ENCODE measurements at regions not wholly inside any gene's neighbourhood (a gene's known extent, or its start where the extent isn't known, plus 50 kb on each side); places are given as distances from the start of the nearest gene placed in this dataset.

GRCh38 chr13:85074543-85075313, 724.5 kb downstream of the SLITRK6 start:
- Histone ChIP-seq H3K9me3 (ENCODE audit: low read length) (no peaks in the 10 kb centered on the region), H3K9me2 (ENCODE audit: insufficient read depth, low read length) (no peaks in the 10 kb centered on the region), H3K27ac (ENCODE audit: low read depth, low read length, poor library complexity, severe bottlenecking) (no peak overlapping the region), H3K79me2 (ENCODE audit: insufficient read depth, low read depth, low read length) (no peaks in the 10 kb centered on the region), H3K36me3 (ENCODE audit: insufficient read depth, low read length) (no peaks in the 10 kb centered on the region), H3K4me2 (ENCODE audit: low read length) (no peak overlapping the region), H4K20me1 (ENCODE audit: insufficient read depth, low read length) (no peaks in the 10 kb centered on the region), H3K4me3 (ENCODE audit: low read depth, low read length, poor library complexity, severe bottlenecking) (no peak overlapping the region), H3K4me1 (ENCODE audit: insufficient read depth, low read length, poor library complexity, severe bottlenecking) (no peaks in the 10 kb centered on the region), H2AFZ (ENCODE audit: low read length) (no peak overlapping the region)
- TF ChIP-seq CTCF (conservative IDR thresholded peaks at IDR 0.05; ENCODE audit: low read length) (no peak), EZH2phosphoT487 (IDR thresholded peaks at IDR 0.05; ENCODE audit: borderline replicate concordance, low read depth, low read length) (no peak)
- intact Hi-C loops (cut with micrococcal nuclease; ENCODE audit: unreplicated experiment), result no loop called here
- ChIA-PET POLR2A (no interaction called here), CTCF (ENCODE audit: unreplicated experiment) (no interaction called here)
- no peak for DNase-seq (ENCODE audit: low spot score)
- no TSS peak for BruUV-seq (replicated peaks)

- no peak for DNase-seq (ENCODE audit: low spot score)
- Histone ChIP-seq H3K27ac (ENCODE audit: low read depth, low read length, poor library complexity, severe bottlenecking) (no peak overlapping the region), H3K9me3 (ENCODE audit: low read length) (no peaks in the 10 kb centered on the region), H3K4me3 (ENCODE audit: low read depth, low read length, poor library complexity, severe bottlenecking) (no peak overlapping the region), H3K79me2 (ENCODE audit: insufficient read depth, low read depth, low read length) (no peaks in the 10 kb centered on the region), H3K4me1 (ENCODE audit: insufficient read depth, low read length, poor library complexity, severe bottlenecking) (no peaks in the 10 kb centered on the region), H2AFZ (ENCODE audit: low read length) (no peak overlapping the region), H3K9me2 (ENCODE audit: insufficient read depth, low read length) (no peaks in the 10 kb centered on the region), H4K20me1 (ENCODE audit: insufficient read depth, low read length) (no peaks in the 10 kb centered on the region), H3K36me3 (ENCODE audit: insufficient read depth, low read length) (no peaks in the 10 kb centered on the region), H3K4me2 (ENCODE audit: low read length) (no peak overlapping the region)
- TF ChIP-seq CTCF (conservative IDR thresholded peaks at IDR 0.05; ENCODE audit: low read length) (no peak), EZH2phosphoT487 (IDR thresholded peaks at IDR 0.05; ENCODE audit: borderline replicate concordance, low read depth, low read length) (no peak)
- CTCF ChIA-PET (ENCODE audit: unreplicated experiment), result no interaction called here
- intact Hi-C loops (cut with micrococcal nuclease; ENCODE audit: unreplicated experiment), result no loop called here
- POLR2A ChIA-PET, result interaction anchor here (1.4 to 1.9 kb wide), 2 partner anchors 10 to 13 kb away, joined by 4 to 7 read pairs; no protein-coding TSS in a partner anchor
- no TSS peak for BruUV-seq (replicated peaks)
Measured at GRCh38 chr13:85068231-85068630, 731.0 kb downstream of the SLITRK6 start.

GRCh38 chr13:85040215-85040614, 759.0 kb downstream of the SLITRK6 start:
- H3K4me3 ChIP-seq (ENCODE audit: low read depth, low read length, poor library complexity, severe bottlenecking), result no peak overlapping the region
- BruUV-seq (replicated peaks), result no TSS peak

More at GRCh38 chr13:85040215-85040614, 759.0 kb downstream of the SLITRK6 start:
- DNase-seq (ENCODE audit: low spot score), result no peak
- no peak overlapping the region for H3K4me2 ChIP-seq (ENCODE audit: low read length)
- no peaks in the 10 kb centered on the region for H3K9me2 ChIP-seq (ENCODE audit: insufficient read depth, low read length)
- H3K27ac ChIP-seq (ENCODE audit: low read depth, low read length, poor library complexity, severe bottlenecking), result no peak overlapping the region
- no peaks in the 10 kb centered on the region for H3K79me2 ChIP-seq (ENCODE audit: insufficient read depth, low read depth, low read length)
- no peaks in the 10 kb centered on the region for H3K9me3 ChIP-seq (ENCODE audit: low read length)
- ChIA-PET POLR2A (interaction anchor here (1.0 kb wide), 1 partner anchor 77 kb away, joined by 3 read pairs; no protein-coding TSS in a partner anchor), CTCF (ENCODE audit: unreplicated experiment) (no interaction called here)
- H3K4me1 ChIP-seq (ENCODE audit: insufficient read depth, low read length, poor library complexity, severe bottlenecking), result no peaks in the 10 kb centered on the region
- H2AFZ ChIP-seq (ENCODE audit: low read length), result no peak overlapping the region
- no peak for TF ChIP-seq CTCF (conservative IDR thresholded peaks at IDR 0.05; ENCODE audit: low read length)
- no peaks in the 10 kb centered on the region for H3K36me3 ChIP-seq (ENCODE audit: insufficient read depth, low read length)
- H4K20me1 ChIP-seq (ENCODE audit: insufficient read depth, low read length), result no peaks in the 10 kb centered on the region
- intact Hi-C loops (cut with micrococcal nuclease; ENCODE audit: unreplicated experiment), result no loop called here
